Gastroesophageal sphincter (tissue), 3 donors: ENCODE measurements at regions not wholly inside any gene's neighbourhood (a gene's known extent, or its start where the extent isn't known, plus 50 kb on each side); places are given as distances from the start of the nearest gene placed in this dataset.

Source experiments
- EP300 ChIP-seq: sonication (generic); formaldehyde crosslinking; IDR thresholded peaks from one replicate; pipeline ENCODE4 v1.6.1; 2017; ENCODE audit warnings: antibody characterized with exemption, mild to moderate bottlenecking
- POLR2A ChIP-seq, 2 donors: fragments of 450-650 bp; IDR thresholded peaks; one replicate each; pipeline ENCODE4 v1.6.1; 2017; ENCODE audit warnings: antibody characterized with exemption in 2 of 2, mild to moderate bottlenecking in 2 of 2, moderate library complexity in 1 of 2
- POLR2AphosphoS5 ChIP-seq: sonication (generic); formaldehyde crosslinking; IDR thresholded peaks from one replicate; pipeline ENCODE4 v1.6.1; 2017; ENCODE audit warnings: antibody characterized with exemption
- TF ChIP-seq, protein P1 (sequence below), 4 experiments: fragments of 200-600 bp in 2 of 4; fragments of 450-650 bp in 2 of 4; sonication (generic) in 1 of 4; IDR thresholded peaks; one replicate each; pipeline ENCODE4 v1.5.1; 2017 to 2019; ENCODE audit warnings: antibody characterized with exemption in 4 of 4, mild to moderate bottlenecking in 2 of 4, moderate library complexity in 2 of 4

DNA sequence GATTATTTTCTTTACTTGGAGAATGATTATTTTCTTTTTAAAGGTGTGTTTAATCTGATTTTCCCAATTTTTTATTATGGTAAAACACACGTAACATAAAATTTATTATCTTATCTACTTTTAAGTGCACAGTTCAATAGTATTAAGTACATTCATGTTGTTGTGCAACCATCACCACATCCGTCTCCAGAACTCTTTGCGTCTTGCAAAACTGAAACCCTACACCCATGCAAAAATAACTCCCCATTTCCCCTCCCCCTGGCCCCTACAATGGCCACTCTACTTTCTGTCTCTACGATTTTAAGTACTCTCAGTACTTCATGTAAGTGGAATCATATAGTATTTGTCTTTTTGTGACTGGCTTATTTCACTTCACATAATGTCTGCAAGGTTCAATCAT is 230.7 kb downstream of the SATB1 start:
- TF ChIP-seq, protein P1, sequence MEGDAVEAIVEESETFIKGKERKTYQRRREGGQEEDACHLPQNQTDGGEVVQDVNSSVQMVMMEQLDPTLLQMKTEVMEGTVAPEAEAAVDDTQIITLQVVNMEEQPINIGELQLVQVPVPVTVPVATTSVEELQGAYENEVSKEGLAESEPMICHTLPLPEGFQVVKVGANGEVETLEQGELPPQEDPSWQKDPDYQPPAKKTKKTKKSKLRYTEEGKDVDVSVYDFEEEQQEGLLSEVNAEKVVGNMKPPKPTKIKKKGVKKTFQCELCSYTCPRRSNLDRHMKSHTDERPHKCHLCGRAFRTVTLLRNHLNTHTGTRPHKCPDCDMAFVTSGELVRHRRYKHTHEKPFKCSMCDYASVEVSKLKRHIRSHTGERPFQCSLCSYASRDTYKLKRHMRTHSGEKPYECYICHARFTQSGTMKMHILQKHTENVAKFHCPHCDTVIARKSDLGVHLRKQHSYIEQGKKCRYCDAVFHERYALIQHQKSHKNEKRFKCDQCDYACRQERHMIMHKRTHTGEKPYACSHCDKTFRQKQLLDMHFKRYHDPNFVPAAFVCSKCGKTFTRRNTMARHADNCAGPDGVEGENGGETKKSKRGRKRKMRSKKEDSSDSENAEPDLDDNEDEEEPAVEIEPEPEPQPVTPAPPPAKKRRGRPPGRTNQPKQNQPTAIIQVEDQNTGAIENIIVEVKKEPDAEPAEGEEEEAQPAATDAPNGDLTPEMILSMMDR (IDR thresholded peaks at IDR 0.05): no peak
- TF ChIP-seq POLR2AphosphoS5 (no peak), POLR2A (IDR thresholded peaks at IDR 0.05) (no peak), EP300 (no peak)
